ENCODE measurements at regions not wholly inside any gene's neighbourhood (a gene's known extent, or its start where the extent isn't known, plus 50 kb on each side); places are given as distances from the start of the nearest gene placed in this dataset.

- no peak for TF ChIP-seq CTCF (IDR thresholded peaks at IDR 0.05; ENCODE audit: poor library complexity)
- TF ChIP-seq EZH2 (IDR thresholded peaks at IDR 0.05; ENCODE audit: borderline replicate concordance), result no peak
- no peak for TF ChIP-seq EZH2phosphoT487 (IDR thresholded peaks at IDR 0.05; ENCODE audit: low read depth, severe bottlenecking, unreplicated experiment)
Observed at GRCh38 chr15:97903560-97903959, 56.9 kb upstream of the ARRDC4 start.
